VCaP (cell line): ENCODE measurements at regions not wholly inside any gene's neighbourhood (a gene's known extent, or its start where the extent isn't known, plus 50 kb on each side); places are given as distances from the start of the nearest gene placed in this dataset.

ENCODE experiments used
- H3K27ac ChIP-seq: fragments of 450-650 bp; 2 replicates; pipeline ENCODE4 v1.5.1; 2017
- CTCF ChIP-seq: fragments of 450-650 bp; conservative IDR thresholded peaks from 2 replicates; pipeline ENCODE4 v1.5.1; 2017; ENCODE audit warnings: mild to moderate bottlenecking, moderate library complexity

- H3K27ac ChIP-seq, result no peak overlapping the region
- TF ChIP-seq CTCF, result no peak
Observed at GRCh38 chr1:222252788-222253187, 295.1 kb downstream of the HHIPL2 start.

- TF ChIP-seq CTCF, result no peak
- no peak overlapping the region for H3K27ac ChIP-seq
Observed at GRCh38 chr1:222251847-222252246, 296.1 kb downstream of the HHIPL2 start.

- TF ChIP-seq CTCF, result no peak
Observed at GRCh38 chr1:222250376-222250775, 297.5 kb downstream of the HHIPL2 start.

GRCh38 chr1:222247811-222248310, 300.0 kb downstream of the HHIPL2 start:
- no peak overlapping the region for H3K27ac ChIP-seq
- no peak for TF ChIP-seq CTCF

More at GRCh38 chr1:222250376-222250775, 297.5 kb downstream of the HHIPL2 start:
- no peak overlapping the region for H3K27ac ChIP-seq

- no peak overlapping the region for H3K27ac ChIP-seq
Observed at GRCh38 chr1:222247081-222247480, 300.8 kb downstream of the HHIPL2 start.

GRCh38 chr1:222243902-222244301, 304.0 kb downstream of the HHIPL2 start:
- no peak overlapping the region for H3K27ac ChIP-seq
- TF ChIP-seq CTCF, result no peak

More at GRCh38 chr1:222247081-222247480, 300.8 kb downstream of the HHIPL2 start:
- TF ChIP-seq CTCF, result no peak

- no peak for TF ChIP-seq CTCF
- no peak overlapping the region for H3K27ac ChIP-seq
Observed at GRCh38 chr1:222242492-222242891, 305.4 kb downstream of the HHIPL2 start.

GRCh38 chr1:222241410-222241809, 306.5 kb downstream of the HHIPL2 start:
- no peak overlapping the region for H3K27ac ChIP-seq
- TF ChIP-seq CTCF, result no peak
